GM03348 (cell line): ENCODE measurements at regions not wholly inside any gene's neighbourhood (a gene's known extent, or its start where the extent isn't known, plus 50 kb on each side); places are given as distances from the start of the nearest gene placed in this dataset.

ENCODE experiments used
- DNase-seq: peaks from one replicate; pipeline ENCODE4 v3.0.0; 2012; ENCODE audit warnings: low spot score

DNA sequence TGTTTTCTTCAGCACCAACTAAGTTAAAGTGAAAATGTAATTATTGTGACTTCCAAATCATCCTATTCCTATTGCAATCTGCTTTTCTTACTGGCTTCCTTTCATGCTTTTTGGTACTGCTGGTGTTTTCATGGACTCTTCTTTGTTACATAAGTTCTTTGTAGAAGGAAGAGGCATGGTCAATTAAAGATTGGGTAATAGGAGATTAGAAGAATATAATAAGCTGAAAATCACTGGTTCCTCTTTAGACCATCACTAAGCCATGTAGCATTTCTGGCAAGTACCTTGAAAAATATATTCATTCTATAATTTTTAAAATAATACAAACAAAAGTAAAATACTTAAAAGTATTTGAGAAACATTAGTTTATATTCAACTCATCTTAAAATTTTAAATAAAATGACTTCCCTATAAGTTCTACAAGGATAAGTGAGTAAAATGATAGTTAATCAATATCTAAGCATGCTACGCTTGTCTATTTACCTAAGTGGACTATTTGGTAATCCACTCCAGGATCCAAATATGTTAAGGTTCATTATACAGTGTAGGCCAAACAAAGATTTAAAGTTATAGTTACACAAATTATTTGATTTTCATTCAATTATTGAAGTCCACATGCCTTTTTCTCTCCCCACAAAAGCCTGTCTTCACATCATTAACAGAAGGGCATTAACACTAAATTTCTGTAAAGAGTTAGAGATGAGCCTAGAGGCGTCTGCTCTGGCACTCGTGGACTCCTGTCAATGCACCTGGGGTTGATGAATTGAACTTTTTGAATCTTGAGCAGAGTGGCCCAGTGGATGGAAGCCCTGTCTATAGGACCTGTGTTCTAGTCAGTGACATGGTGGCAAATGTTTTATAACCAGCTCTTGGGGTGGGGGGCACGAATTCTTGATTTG, 408.1 kb downstream of the INHBA start:
- no peak for DNase-seq

DNA sequence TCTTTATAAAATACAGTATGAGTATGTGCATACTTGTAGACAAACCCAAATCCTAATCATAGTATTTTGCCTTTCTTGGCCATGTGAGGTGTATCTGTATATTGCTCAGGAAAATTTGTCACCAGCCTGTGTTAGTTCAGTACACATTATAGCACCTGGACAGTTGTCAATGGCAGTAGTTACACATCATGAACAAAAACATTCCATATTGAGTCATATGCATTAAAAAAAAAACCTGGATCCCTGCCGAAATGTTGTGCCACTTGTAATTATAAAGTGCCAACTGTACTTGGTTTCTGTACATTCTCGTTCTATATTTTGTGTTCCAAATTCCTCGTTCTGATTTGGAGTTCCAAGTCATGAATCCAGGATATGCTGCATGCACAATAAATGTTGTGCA, 410.4 kb downstream of the INHBA start:
- DNase-seq: no peak

DNA sequence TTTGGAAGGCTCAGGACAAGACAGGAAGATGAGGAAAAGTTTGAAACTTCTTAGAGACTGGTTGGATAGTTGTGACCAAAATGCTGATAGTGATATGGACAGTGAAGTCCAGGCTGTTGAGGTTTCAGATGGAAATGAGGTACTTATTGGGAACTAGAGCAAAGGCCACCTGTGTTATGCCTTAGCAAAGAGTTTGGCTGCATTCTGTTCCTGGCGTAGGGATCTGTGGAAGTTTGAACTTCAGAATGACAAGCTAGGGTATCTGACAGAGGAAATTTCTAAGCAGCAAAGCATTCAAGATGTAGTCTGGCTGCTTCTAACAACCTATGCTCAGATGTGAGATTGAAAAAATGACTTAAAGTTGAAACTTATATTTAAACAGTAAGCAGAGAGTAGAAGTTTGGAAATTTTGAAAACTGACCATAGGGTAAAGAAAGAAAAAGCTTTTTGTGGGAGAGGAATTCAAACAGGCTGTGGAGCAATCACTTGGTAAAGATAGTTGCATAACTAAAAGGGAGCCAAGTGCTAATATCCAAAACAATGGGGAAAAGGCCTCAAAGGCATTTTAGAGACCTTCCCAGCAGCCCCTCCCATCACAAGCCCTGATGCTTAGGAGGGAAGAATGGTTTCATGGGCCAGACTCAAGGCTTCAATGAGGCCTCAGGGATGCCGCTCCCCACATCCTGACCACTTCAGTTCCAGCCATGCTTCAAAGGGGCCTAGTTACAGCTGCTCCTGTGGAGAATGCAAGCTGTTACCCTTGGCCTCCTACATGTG, 415.1 kb downstream of the INHBA start:
- no peak for DNase-seq

GRCh38 chr7:41280491-41280890, 422.4 kb downstream of the INHBA start:
- DNase-seq: no peak

DNA sequence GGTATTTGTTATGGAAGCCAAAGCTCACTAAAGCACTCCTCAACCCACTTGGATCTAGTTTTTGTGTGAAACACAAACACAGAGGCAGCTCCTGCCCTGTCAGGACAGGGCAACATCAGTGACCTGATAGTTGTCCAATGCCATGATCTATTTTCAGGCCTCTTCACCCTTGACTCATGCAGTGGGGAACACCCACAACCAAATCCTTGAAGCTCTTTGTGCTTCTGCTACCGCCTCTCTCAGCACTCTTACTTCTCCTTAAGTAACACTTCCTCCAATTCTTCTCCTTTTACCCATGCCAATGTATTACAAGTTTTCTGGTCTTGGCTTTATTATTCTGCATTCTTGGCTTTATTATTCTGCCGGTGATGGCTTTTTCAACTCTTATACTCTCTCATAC, 425.3 kb downstream of the INHBA start:
- no peak for DNase-seq

DNA sequence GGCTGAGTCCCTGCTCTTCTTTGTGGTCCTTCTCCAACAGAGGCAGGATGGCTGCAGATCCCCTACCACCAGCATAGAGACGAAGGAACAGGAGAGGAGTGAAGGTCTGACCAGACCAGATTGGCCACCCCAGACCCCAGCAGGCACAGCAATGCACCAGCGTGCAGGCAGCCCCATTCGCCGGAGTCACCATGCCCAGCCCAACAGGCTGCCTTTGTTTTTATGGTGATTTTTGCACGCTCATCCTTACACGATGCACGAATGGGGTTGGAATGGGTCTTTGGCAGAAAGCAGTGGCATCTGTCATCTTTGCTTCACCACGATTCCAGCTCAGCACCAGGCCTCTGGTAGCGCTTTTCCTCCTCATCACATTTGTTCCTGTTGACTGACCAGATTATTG, 427.6 kb downstream of the INHBA start:
- DNase-seq: no peak

GRCh38 chr7:41274179-41274578, 428.7 kb downstream of the INHBA start:
- DNase-seq: no peak

GRCh38 chr7:41272664-41273063, 430.2 kb downstream of the INHBA start:
- DNase-seq: no peak

DNA sequence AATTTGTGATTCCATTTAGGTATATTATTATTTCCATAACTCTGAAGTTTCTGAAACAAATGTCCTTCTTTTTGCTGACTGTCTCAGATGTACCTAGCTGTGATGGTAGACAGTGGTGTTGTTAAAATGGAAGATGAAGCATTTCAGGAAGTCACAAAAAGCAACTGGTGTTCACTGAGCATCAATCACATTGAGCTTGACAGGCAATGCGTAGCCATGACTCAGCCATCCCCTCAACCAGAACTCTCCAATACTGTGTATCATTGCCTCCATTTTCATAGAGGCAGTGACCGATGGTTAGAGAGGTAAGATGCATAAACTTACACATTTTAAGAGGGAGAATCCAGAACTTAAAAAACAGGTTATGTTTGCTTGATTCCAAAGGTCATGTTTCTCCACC, 434.0 kb downstream of the INHBA start:
- no peak for DNase-seq

GRCh38 chr7:41261080-41261479, 441.8 kb downstream of the INHBA start:
- DNase-seq: no peak

GRCh38 chr7:41257660-41258059, 445.2 kb downstream of the INHBA start:
- no peak for DNase-seq

- peak; percentile 29 for DNase-seq
These were observed 446.5 kb downstream of the INHBA start for GRCh38 chr7:41256186-41256945.

DNA sequence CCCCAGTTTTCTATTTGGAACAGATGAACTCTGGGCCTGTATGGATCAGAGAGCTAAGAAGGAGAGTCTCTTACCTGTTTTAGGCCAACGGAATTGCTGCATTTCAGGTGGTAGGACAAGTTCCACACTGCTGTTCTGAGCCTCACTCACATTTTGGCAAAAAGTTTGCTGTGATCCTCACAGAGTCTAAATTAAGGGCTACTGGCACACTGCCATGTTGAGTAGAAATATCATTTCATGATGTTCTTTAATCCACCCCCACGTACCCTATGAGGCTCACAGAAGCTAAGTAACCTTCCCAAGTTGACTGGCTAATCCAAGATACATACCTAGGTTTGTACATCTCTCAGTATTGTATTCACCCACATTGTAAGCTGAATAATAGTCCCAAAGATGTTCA, 447.2 kb downstream of the INHBA start:
- no peak for DNase-seq

DNA sequence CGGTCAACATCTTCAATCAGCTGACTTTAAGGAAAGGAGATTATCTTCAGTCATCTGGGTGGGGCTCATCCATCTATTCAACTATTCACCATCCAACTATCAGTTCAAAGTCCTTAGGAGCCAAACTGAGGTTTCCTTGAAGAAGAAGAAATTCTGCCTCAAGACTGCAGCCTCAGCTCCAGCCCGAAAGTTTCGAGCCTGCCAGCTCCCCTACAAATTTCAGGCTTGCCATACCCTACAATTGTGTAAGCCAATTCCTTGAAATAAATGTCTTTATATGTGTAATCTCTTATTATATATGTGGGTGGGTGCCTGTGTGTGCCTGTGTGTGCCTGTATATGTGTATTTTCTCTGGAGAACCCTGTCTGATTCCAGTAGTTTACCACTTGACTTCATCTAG, 447.8 kb downstream of the INHBA start:
- DNase-seq: no peak

DNA sequence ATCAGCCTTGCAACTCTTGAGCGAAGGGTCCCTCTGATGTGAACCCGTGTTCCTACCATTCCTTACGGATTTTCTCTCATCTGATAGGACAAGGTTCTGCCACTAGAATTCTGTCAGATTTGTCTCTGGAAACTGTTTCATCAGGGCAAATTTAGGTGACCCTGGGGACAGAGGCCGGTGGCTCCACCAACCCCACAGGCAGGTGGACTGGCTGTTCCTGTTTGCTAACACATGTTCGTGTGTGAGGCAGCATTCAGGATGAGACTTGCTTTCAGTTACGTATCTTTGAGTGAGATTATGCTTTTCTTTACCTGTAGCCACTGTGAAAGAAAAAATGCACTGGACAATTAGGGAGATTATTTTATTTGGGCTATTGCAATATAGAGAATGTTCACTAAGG, 449.9 kb downstream of the INHBA start:
- no peak for DNase-seq

DNA sequence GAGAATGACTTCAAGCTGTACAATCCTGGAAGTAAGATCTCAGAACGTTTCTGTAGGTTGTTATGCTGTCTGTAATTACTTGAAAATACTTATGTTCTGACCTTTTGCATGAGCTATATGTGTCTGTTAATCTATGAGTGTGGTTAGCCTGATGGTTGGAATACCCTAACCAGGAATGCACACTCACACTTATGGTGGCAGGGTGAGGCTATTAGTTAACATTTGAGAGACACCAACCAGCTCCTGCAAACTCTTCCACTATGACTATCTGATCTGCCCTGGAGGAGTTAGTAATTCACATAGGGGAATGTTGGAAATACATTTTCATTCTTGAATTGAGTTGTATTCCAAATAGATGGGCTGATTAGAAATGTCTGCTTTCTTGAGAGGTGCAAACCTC, 450.3 kb downstream of the INHBA start:
- no peak for DNase-seq

- no peak for DNase-seq
These were observed 455.6 kb downstream of the INHBA start for GRCh38 chr7:41247143-41247865.

- DNase-seq: no peak
These were observed 457.0 kb downstream of the INHBA start for GRCh38 chr7:41245916-41246315.

DNA sequence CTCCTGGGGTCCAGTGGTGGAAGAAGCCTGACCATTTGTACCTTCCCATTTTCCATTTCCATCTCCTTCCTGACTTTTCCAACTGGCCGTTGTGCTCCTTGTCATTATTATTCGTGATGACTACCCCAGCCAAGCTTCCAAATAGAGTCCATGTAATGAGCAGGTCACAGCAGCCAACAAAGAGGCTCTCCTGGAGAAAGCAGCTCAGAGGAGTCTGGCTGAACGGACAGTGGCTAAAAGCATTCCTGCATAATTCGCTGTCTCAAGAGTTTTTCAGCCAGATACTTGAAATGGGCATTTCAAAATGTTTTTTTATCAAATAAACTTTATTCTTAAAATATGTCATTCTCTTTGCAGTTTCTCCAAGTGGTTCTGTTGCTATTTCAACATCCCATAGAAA, 458.6 kb downstream of the INHBA start:
- peak; percentile 42 for DNase-seq

GRCh38 chr7:41241641-41242040, 461.2 kb downstream of the INHBA start:
- no peak for DNase-seq

- DNase-seq: no peak
These were observed 463.3 kb downstream of the INHBA start for GRCh38 chr7:41239596-41239995.

GRCh38 chr7:41238851-41239331, 464.0 kb downstream of the INHBA start:
- DNase-seq: peak; percentile 34
